ENCODE measurements at regions not wholly inside any gene's neighbourhood (a gene's known extent, or its start where the extent isn't known, plus 50 kb on each side); places are given as distances from the start of the nearest gene placed in this dataset.

- no peak for TF ChIP-seq KDM1A (IDR thresholded peaks at IDR 0.05; ENCODE audit: borderline replicate concordance, low read length)
- TF ChIP-seq SUZ12 (IDR thresholded peaks at IDR 0.05; ENCODE audit: low read length), result no peak
- no peak for TF ChIP-seq BCL11A (IDR thresholded peaks at IDR 0.05; ENCODE audit: low read depth in 2 of 2, low read length in 2 of 2)
- TF ChIP-seq ZNF274 (IDR thresholded peaks at IDR 0.05; ENCODE audit: borderline replicate concordance, extremely low read depth, low read length), result no peak
- no peak for TF ChIP-seq ATF3 (IDR thresholded peaks at IDR 0.05; ENCODE audit: insufficient read depth, low read depth, low read length)
- TF ChIP-seq ASH2L (IDR thresholded peaks at IDR 0.05; ENCODE audit: low read length), result no peak
- FAIRE-seq, result no peak
These were observed 52.7 kb upstream of the MAP4 start for GRCh38 chr3:48068886-48069285.

More at GRCh38 chr3:48068886-48069285, 52.7 kb upstream of the MAP4 start:
- peaks cover 0 to 89% of the 10 kb centered on the region in 2 experiments; a peak in 2 of 4 replicates for H3K79me2 ChIP-seq (ENCODE audit: control insufficient read depth in 1 of 2, insufficient read depth in 2 of 2, low read length in 2 of 2)
- H3K4ac ChIP-seq (replicated peaks; ENCODE audit: insufficient read length, low read depth, low read length), result no peak overlapping the region
- no peak overlapping the region for H4K91ac ChIP-seq (replicated peaks; ENCODE audit: insufficient read length, low read length)
- no peak overlapping the region for H3K4me2 ChIP-seq (ENCODE audit: insufficient read depth in 1 of 2, low read depth in 2 of 2, low read length in 2 of 2)
- H3K9ac ChIP-seq (replicated peaks in 1 of 4; ENCODE audit: extremely low read depth in 1 of 4, low read depth in 3 of 4, low read length in 3 of 4), result no peak overlapping the region
- H2BK20ac ChIP-seq (ENCODE audit: low read length), result no peak overlapping the region
- no peak overlapping the region for H3K18ac ChIP-seq (ENCODE audit: extremely low read depth, low read length)
- H3K23me2 ChIP-seq (ENCODE audit: low read depth, low read length), result no peaks in the 10 kb centered on the region
- ChIA-PET CTCF (ENCODE audit: partially characterized antibody) (interaction anchor here (1.0 to 1.8 kb wide), 3 partner anchors 82 to 232 kb away, joined by 3 to 4 read pairs (median 3); no protein-coding TSS in a partner anchor), POLR2A (ENCODE audit: partially characterized antibody) (interaction anchor here (0.6 to 1.4 kb wide), 5 partner anchors 10 to 212 kb away, joined by 3 read pairs; no protein-coding TSS in a partner anchor)
- H2AFZ ChIP-seq (ENCODE audit: low read length), result no peak overlapping the region
- no peak overlapping the region for H3K4me3 ChIP-seq (ENCODE audit: extremely low read depth in 1 of 4, insufficient read depth in 2 of 4, low read depth in 3 of 4, low read length in 4 of 4)
- no peak overlapping the region for H4K8ac ChIP-seq (ENCODE audit: extremely low read depth, insufficient read depth, low read length)
- H3K9me3 ChIP-seq (ENCODE audit: insufficient read depth in 2 of 2, low read depth in 1 of 2, low read length in 1 of 2), result no peaks in the 10 kb centered on the region
- no peak overlapping the region for H2BK120ac ChIP-seq (replicated peaks; ENCODE audit: low read depth, low read length)
- 92% methylated on average over 1 of the region's 1 CpG; no CpG with 5 or more reads in 1 of the 2 experiments for WGBS, 2 experiments (ENCODE audit: extremely low coverage in 1 of 2, insufficient coverage in 1 of 2, insufficient read length in 1 of 2, insufficient replicate concordance in 2 of 2, low coverage in 1 of 2, low lambda C conversion rate in 2 of 2, missing lambda C conversion rate in 1 of 2)
- H3K36me3 ChIP-seq (ENCODE audit: control insufficient read depth in 2 of 4, insufficient read depth in 4 of 4, low read length in 3 of 4), result no peaks in the 10 kb centered on the region
- H3K56ac ChIP-seq (replicated peaks; ENCODE audit: insufficient read length, low read depth, low read length), result no peak overlapping the region
- peaks cover 4% of the 10 kb centered on the region; the same call in 1 of the 2 replicates for H3K79me1 ChIP-seq (ENCODE audit: low read depth, low read length)
- H2BK5ac ChIP-seq (ENCODE audit: low read depth, low read length), result no peak overlapping the region
- no peaks in the 10 kb centered on the region for H3K27me3 ChIP-seq (replicated peaks in 1 of 4; ENCODE audit: control insufficient read depth in 3 of 4, extremely low read depth in 1 of 4, insufficient read depth in 3 of 4, low read length in 3 of 4)
- H3K4me1 ChIP-seq (replicated peaks in 1 of 4; ENCODE audit: control insufficient read depth in 3 of 4, insufficient read depth in 4 of 4, low read length in 3 of 4), result no peaks in the 10 kb centered on the region
- H2BK15ac ChIP-seq (ENCODE audit: low read length), result no peak overlapping the region
- H3K14ac ChIP-seq (ENCODE audit: insufficient read length), result no peak overlapping the region
- no peak overlapping the region for H3K23ac ChIP-seq (ENCODE audit: insufficient read length)
- no peak for DNase-seq (ENCODE audit: low read depth in 1 of 2, low spot score in 2 of 2)
- no peak overlapping the region for H2BK12ac ChIP-seq (ENCODE audit: low read depth, low read length)
- H3K27ac ChIP-seq (ENCODE audit: low read depth, low read length), result no peak overlapping the region
- H4K20me1 ChIP-seq (replicated peaks in 1 of 2; ENCODE audit: control insufficient read depth in 1 of 2, insufficient read depth in 2 of 2, low read length in 2 of 2), result peaks cover 3 to 11% of the 10 kb centered on the region in 2 experiments
- no peak overlapping the region for H2AK5ac ChIP-seq (ENCODE audit: low read depth, low read length)
- H4K5ac ChIP-seq (ENCODE audit: insufficient read length, low read depth, low read length), result no peak overlapping the region
